Liver (tissue), 8 donors: ENCODE measurements at regions not wholly inside any gene's neighbourhood (a gene's known extent, or its start where the extent isn't known, plus 50 kb on each side); places are given as distances from the start of the nearest gene placed in this dataset.

Experiments
- DNase-seq: peaks from one replicate; pipeline ENCODE4 v3.0.0-alpha.2; 2017; ENCODE audit warnings: low spot score
- H3K27ac ChIP-seq, 2 donors: one replicate each; pipeline ENCODE4 v1.7.0; 2013; ENCODE audit warnings: inconsistent platforms in 2 of 2, low read length in 2 of 2, control low read depth in 1 of 2, low read depth in 1 of 2, mild to moderate bottlenecking in 1 of 2
- H3K27me3 ChIP-seq, 4 donors: one replicate each; pipeline versions ENCODE4 v1.6.1 to v1.7.0; 2013; ENCODE audit warnings: low read length in 3 of 4, inconsistent platforms in 1 of 4, mild to moderate bottlenecking in 1 of 4, moderate library complexity in 1 of 4; ENCODE audit not compliant: control insufficient read depth in 4 of 4, insufficient read depth in 4 of 4
- H3K36me3 ChIP-seq, 4 donors: one replicate each; pipeline versions ENCODE4 v1.6.1 to v1.7.0; 2013; ENCODE audit warnings: low read length in 3 of 4, mild to moderate bottlenecking in 3 of 4, low read depth in 1 of 4, moderate library complexity in 1 of 4; ENCODE audit not compliant: control insufficient read depth in 4 of 4, insufficient read depth in 3 of 4
- H3K4me1 ChIP-seq, 4 donors: one replicate each; pipeline versions ENCODE4 v1.6.1 to v1.7.0; 2013; ENCODE audit warnings: low read length in 3 of 4, mild to moderate bottlenecking in 3 of 4, moderate library complexity in 1 of 4; ENCODE audit not compliant: control insufficient read depth in 4 of 4, insufficient read depth in 4 of 4
- H3K4me3 ChIP-seq, 3 donors: one replicate each; pipeline versions ENCODE4 v1.6.1 to v1.7.0; 2013; ENCODE audit warnings: low read length in 3 of 3, control low read depth in 1 of 3, low read depth in 1 of 3, mild to moderate bottlenecking in 1 of 3
- H3K9ac ChIP-seq, 2 donors: one replicate each; pipeline ENCODE4 v1.7.0; 2013; ENCODE audit warnings: low read length in 2 of 2, mild to moderate bottlenecking in 2 of 2, moderate library complexity in 2 of 2, control low read depth in 1 of 2, low read depth in 1 of 2
- H3K9me3 ChIP-seq, 4 donors: one replicate each; pipeline versions ENCODE4 v1.6.1 to v1.7.0; 2013; ENCODE audit warnings: low read length in 3 of 4; ENCODE audit not compliant: control insufficient read depth in 4 of 4
- ATF3 ChIP-seq: IDR thresholded peaks from 2 replicates; pipeline ENCODE4 v1.6.1; 2016; ENCODE audit warnings: antibody characterized with exemption
- CTCF ChIP-seq: fragments of 150-350 bp; IDR thresholded peaks from 2 replicates; pipeline ENCODE4 v1.5.1; 2017; ENCODE audit warnings: improper control_type of control experiment, low read depth, low read length; ENCODE audit not compliant: missing input control
- FOXA1 ChIP-seq: IDR thresholded peaks from 2 replicates; pipeline ENCODE4 v1.6.1; 2016; ENCODE audit warnings: antibody characterized with exemption
- FOXA2 ChIP-seq: IDR thresholded peaks from 2 replicates; pipeline ENCODE4 v1.6.1; 2016; ENCODE audit warnings: antibody characterized with exemption
- GABPA ChIP-seq, 2 donors: IDR thresholded peaks in 1 of 2; conservative IDR thresholded peaks in 1 of 2; 2 replicates each; pipeline ENCODE4 v1.6.1; 2016; ENCODE audit warnings: antibody characterized with exemption in 2 of 2, mild to moderate bottlenecking in 1 of 2, moderate library complexity in 1 of 2
- HNF4A ChIP-seq, 2 donors: conservative IDR thresholded peaks; 2 replicates each; pipeline ENCODE4 v1.6.1; 2016; ENCODE audit warnings: antibody characterized with exemption in 2 of 2, mild to moderate bottlenecking in 2 of 2
- HNF4G ChIP-seq: IDR thresholded peaks from 2 replicates; pipeline ENCODE4 v1.6.1; 2016; ENCODE audit warnings: antibody characterized with exemption
- JUND ChIP-seq, 2 donors: IDR thresholded peaks; 2 replicates each; pipeline ENCODE4 v1.6.1; 2016; ENCODE audit warnings: antibody characterized with exemption in 2 of 2
- MAX ChIP-seq: IDR thresholded peaks from 2 replicates; pipeline ENCODE4 v1.6.1; 2016; ENCODE audit warnings: antibody characterized with exemption
- NR2F2 ChIP-seq: IDR thresholded peaks from 2 replicates; pipeline ENCODE4 v1.6.1; 2016; ENCODE audit warnings: antibody characterized with exemption
- RXRA ChIP-seq, 2 donors: IDR thresholded peaks; 2 replicates each; pipeline ENCODE4 v1.6.1; 2017 to 2018; ENCODE audit warnings: antibody characterized with exemption in 2 of 2, mild to moderate bottlenecking in 1 of 2
- TAF1 ChIP-seq: conservative IDR thresholded peaks from 2 replicates; pipeline ENCODE4 v1.6.1; 2016; ENCODE audit warnings: antibody characterized with exemption, mild to moderate bottlenecking
- YY1 ChIP-seq: IDR thresholded peaks from 2 replicates; pipeline ENCODE4 v1.6.1; 2016; ENCODE audit warnings: antibody characterized with exemption, mild to moderate bottlenecking
- ZBTB33 ChIP-seq: IDR thresholded peaks from 2 replicates; pipeline ENCODE4 v1.6.1; 2016; ENCODE audit warnings: antibody characterized with exemption
- WGBS: extraction: QIAGEN DNeasy Blood & Tissue Kit; methylation state at CpG from one replicate; pipeline ENCODE4 v1.1.7; 2013; 5-methylcytosine and 5-hydroxymethylcytosine counted together
- donor health status: healthy.
- donor health status: healthy.
- donor health status: healthy.
- donor health status: healthy.
- donor health status: healthy.

- 97% methylated on average over 1 of the region's 1 CpG for WGBS
- H3K27ac ChIP-seq: no peak overlapping the region
- H3K36me3 ChIP-seq: no peaks in the 10 kb centered on the region
- peaks cover 3 to 15% (median 7%) of the 10 kb centered on the region in 4 donors for H3K4me1 ChIP-seq
- no peak overlapping the region for H3K9ac ChIP-seq
- no peak overlapping the region for H3K4me3 ChIP-seq
- TF ChIP-seq HNF4G: no peak
- no peak for TF ChIP-seq MAX
- TF ChIP-seq ATF3: no peak
- no peak for TF ChIP-seq FOXA1
- TF ChIP-seq CTCF: no peak
- no peak for TF ChIP-seq JUND (IDR thresholded peaks at IDR 0.05)
- TF ChIP-seq HNF4A (conservative IDR thresholded peaks at IDR 0.05): peak in 1 of 2 donors; percentile 9
- TF ChIP-seq YY1: no peak
- TF ChIP-seq RXRA (IDR thresholded peaks at IDR 0.05): peak in 1 of 2 donors; percentile 6
- no peak for TF ChIP-seq GABPA (IDR thresholded peaks at IDR 0.05 in 1 of 2, conservative IDR thresholded peaks at IDR 0.05 in 1 of 2)
- no peak for TF ChIP-seq NR2F2
- H3K9me3 ChIP-seq: no peaks in the 10 kb centered on the region
- DNase-seq: no peak
- H3K27me3 ChIP-seq: no peaks in the 10 kb centered on the region
Measured at GRCh38 chr5:110053205-110053604, 363.5 kb downstream of the MAN2A1 start.

- no peaks in the 10 kb centered on the region for H3K9me3 ChIP-seq
- H3K4me3 ChIP-seq: no peak overlapping the region
- H3K36me3 ChIP-seq: no peaks in the 10 kb centered on the region
- H3K27ac ChIP-seq: no peak overlapping the region
- TF ChIP-seq TAF1 (no peak), CTCF (no peak), FOXA1 (no peak), RXRA (IDR thresholded peaks at IDR 0.05) (no peak), ZBTB33 (no peak), FOXA2 (no peak)
- H3K4me1 ChIP-seq: peaks cover 3 to 19% (median 7%) of the 10 kb centered on the region in 4 donors
- H3K9ac ChIP-seq: no peak overlapping the region
- no peak for DNase-seq
- no peaks in the 10 kb centered on the region for H3K27me3 ChIP-seq
Measured at GRCh38 chr5:110053824-110054223, 364.1 kb downstream of the MAN2A1 start.
